Psoas muscle (tissue), 7 donors: ENCODE measurements at regions not wholly inside any gene's neighbourhood (a gene's known extent, or its start where the extent isn't known, plus 50 kb on each side); places are given as distances from the start of the nearest gene placed in this dataset.

Experiments
- ATAC-seq, 4 donors: fragments of 200-7000 bp; cut with Tn5 transposase; one replicate each; pipeline ENCODE4 v1.9.1; 2020; ENCODE audit warnings: moderate library complexity in 3 of 4, mild to moderate bottlenecking in 2 of 4
- DNase-seq, 2 donors: peaks; one replicate each; pipeline ENCODE4 v3.0.0-alpha.2; 2020
- H3K27ac ChIP-seq: fragments of 200-600 bp; one replicate; pipeline ENCODE4 v1.8.0; 2022
- H3K27me3 ChIP-seq, 3 donors: fragments of 200-600 bp in 1 of 3; one replicate each; pipeline versions ENCODE4 v1.6.1 to v1.8.0; 2013 to 2022; ENCODE audit warnings: low read length in 2 of 3, mild to moderate bottlenecking in 2 of 3, moderate library complexity in 1 of 3; ENCODE audit not compliant: insufficient read depth in 3 of 3
- H3K36me3 ChIP-seq, 2 donors: fragments of 200-600 bp in 1 of 2; one replicate each; pipeline versions ENCODE4 v1.6.1 to v1.8.0; 2013 to 2022; ENCODE audit warnings: low read depth in 1 of 2, mild to moderate bottlenecking in 1 of 2, moderate library complexity in 1 of 2; ENCODE audit not compliant: insufficient read depth in 1 of 2
- H3K4me1 ChIP-seq: fragments of 200-600 bp; one replicate; pipeline ENCODE4 v1.8.0; 2022
- H3K4me3 ChIP-seq: fragments of 200-600 bp; one replicate; pipeline ENCODE4 v1.8.0; 2022; ENCODE audit warnings: mild to moderate bottlenecking
- H3K9me3 ChIP-seq: fragments of 200-600 bp; one replicate; pipeline ENCODE4 v1.8.0; 2022
- WGBS, 3 donors: extraction: QIAGEN DNeasy Blood & Tissue Kit; methylation state at CpG; one replicate each; pipeline versions ENCODE4 v1.1.6 to v1.1.7; 2013; 5-methylcytosine and 5-hydroxymethylcytosine counted together
- intact Hi-C, 2 donors: fragments of 100-400 bp; cut with DNase I; formaldehyde crosslinking; loops; one replicate each; pipeline versions ENCODE4 v1.11.0 to v1.14.2; 2022
- TF ChIP-seq, protein P1 (sequence below): fragments of 200-600 bp; IDR thresholded peaks from one replicate; pipeline ENCODE4 v1.8.0; 2022; ENCODE audit warnings: antibody characterized with exemption
- donor health status: healthy with polysubstance abuse.
- donor health status: DM: no; HTN: no; CAD: no; lungs with moderate emphysema.
- donor health status: Bipolar disorder and iron deficiency.
- donor health status: healthy.
- donor health status: DM: yes; HTN: yes; CAD: no.
- donor health status: DM: no; HTN: no; CAD: no.
- donor health status: DM: yes; HTN: yes; CAD: no.

DNA sequence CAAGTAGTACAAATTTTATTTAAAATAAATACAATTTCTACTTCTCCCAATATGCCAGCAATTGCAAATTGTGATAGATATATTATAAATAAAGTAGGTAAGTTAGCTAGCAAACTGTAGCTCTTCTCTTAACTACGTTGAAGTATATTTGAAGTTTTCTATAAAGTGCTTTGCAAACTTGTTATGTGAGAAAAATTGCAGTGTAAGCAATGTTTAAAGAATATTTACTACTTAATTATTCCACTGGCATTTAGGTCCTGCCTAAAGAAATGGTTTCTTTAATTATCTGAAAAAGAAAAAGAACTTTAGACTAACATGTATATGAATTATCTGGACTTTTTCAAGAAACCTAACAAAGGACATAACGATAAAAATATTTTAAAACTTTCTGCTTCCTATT, 1350.0 kb upstream of the CDH9 start:
- TF ChIP-seq, protein P1, sequence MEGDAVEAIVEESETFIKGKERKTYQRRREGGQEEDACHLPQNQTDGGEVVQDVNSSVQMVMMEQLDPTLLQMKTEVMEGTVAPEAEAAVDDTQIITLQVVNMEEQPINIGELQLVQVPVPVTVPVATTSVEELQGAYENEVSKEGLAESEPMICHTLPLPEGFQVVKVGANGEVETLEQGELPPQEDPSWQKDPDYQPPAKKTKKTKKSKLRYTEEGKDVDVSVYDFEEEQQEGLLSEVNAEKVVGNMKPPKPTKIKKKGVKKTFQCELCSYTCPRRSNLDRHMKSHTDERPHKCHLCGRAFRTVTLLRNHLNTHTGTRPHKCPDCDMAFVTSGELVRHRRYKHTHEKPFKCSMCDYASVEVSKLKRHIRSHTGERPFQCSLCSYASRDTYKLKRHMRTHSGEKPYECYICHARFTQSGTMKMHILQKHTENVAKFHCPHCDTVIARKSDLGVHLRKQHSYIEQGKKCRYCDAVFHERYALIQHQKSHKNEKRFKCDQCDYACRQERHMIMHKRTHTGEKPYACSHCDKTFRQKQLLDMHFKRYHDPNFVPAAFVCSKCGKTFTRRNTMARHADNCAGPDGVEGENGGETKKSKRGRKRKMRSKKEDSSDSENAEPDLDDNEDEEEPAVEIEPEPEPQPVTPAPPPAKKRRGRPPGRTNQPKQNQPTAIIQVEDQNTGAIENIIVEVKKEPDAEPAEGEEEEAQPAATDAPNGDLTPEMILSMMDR, result no peak
- ATAC-seq (no peak), DNase-seq (no peak)
- no peak overlapping the region for H3K27ac ChIP-seq
- no peaks in the 10 kb centered on the region for H3K27me3 ChIP-seq
- H3K9me3 ChIP-seq, result no peaks in the 10 kb centered on the region
- WGBS, 3 donors, result 69 to 77% (median 73%) methylated on average over 2 of the region's 2 CpGs
- H3K4me3 ChIP-seq, result no peak overlapping the region
- no peaks in the 10 kb centered on the region for H3K36me3 ChIP-seq
- H3K4me1 ChIP-seq, result no peaks in the 10 kb centered on the region
- intact Hi-C loops, result no loop called here

DNA sequence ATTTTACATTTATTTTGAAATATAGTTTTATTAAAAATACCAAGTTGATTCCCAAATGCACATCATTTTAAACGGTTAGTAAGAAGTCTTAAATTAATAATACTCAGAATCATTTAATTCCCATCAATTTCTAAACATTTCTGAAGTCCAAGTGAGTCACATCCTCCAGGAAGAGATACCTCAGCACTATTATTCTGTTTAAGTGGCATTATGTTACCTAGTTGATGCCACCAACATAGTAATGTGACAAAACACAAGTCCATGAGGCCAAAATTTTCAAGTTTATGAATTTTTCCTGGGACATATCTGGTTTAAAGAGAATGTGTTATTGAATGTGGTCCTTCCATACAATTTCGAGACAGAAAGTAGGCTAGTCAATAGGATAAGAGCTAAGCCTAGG, 1348.3 kb upstream of the CDH9 start:
- Histone ChIP-seq H3K27ac (no peak overlapping the region), H3K9me3 (no peaks in the 10 kb centered on the region), H3K4me3 (no peak overlapping the region), H3K36me3 (no peaks in the 10 kb centered on the region), H3K27me3 (no peaks in the 10 kb centered on the region), H3K4me1 (no peaks in the 10 kb centered on the region)
- DNase-seq (no peak), ATAC-seq (no peak)
- TF ChIP-seq, protein P1, result no peak
- intact Hi-C loops, result no loop called here
- WGBS, 3 donors, result 51 to 57% (median 55%) methylated on average over 2 of the region's 2 CpGs

DNA sequence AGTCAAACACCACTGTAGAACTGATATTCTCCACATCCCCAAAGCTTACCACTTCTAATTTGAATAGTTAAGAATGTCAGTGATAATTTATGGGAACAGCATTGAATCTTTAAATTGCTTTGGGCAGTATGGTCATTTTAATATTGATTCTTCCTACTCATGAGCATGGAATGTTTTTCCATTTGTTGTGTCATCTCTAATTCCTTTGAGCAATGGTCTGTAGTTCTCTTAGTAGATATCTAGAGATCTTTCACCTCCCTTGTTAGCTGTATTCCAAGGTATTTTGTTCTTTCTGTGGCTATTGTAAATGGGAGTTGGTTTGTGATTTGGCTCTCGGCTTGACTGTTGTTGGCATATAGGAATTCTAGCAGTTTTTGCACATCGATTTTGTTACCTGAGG, 1341.8 kb upstream of the CDH9 start:
- TF ChIP-seq, protein P1, result no peak
- ATAC-seq (no peak), DNase-seq (no peak)
- intact Hi-C loops, result no loop called here
- H3K27ac ChIP-seq, result no peak overlapping the region
- 90 to 97% (median 91%) methylated on average over 2 of the region's 2 CpGs for WGBS, 3 donors
- peaks cover 9% of the 10 kb centered on the region for H3K9me3 ChIP-seq
- no peaks in the 10 kb centered on the region for H3K27me3 ChIP-seq
- H3K4me1 ChIP-seq, result no peaks in the 10 kb centered on the region
- no peaks in the 10 kb centered on the region for H3K36me3 ChIP-seq
- H3K4me3 ChIP-seq, result no peak overlapping the region

DNA sequence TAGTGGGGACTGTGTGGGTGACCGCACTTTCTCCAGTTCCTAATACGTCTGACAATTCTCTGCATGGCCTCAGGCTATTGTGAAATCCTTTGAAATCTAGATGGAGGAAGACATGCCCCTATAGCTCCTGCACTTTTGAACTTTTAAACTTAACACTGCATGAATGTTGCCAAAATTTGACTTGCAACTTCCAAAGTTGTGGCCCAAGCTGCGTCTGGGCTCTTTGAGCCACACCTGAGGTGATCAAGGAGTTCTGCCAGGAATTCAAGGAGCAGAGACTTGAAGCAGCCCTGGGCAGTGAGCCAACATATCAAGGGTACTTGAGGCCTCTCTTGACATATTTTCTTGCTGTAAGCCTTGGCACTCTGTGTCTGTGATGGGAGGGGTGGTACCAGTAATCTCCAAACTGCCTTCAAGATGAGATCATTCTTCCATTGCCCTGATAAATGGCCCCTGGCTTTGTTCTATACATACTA, 1336.1 kb upstream of the CDH9 start:
- H3K4me3 ChIP-seq, result no peak overlapping the region
- intact Hi-C loops, result no loop called here
- H3K4me1 ChIP-seq, result no peaks in the 10 kb centered on the region
- H3K9me3 ChIP-seq, result peaks cover 7% of the 10 kb centered on the region
- no peaks in the 10 kb centered on the region for H3K36me3 ChIP-seq
- no peak for DNase-seq
- no peak overlapping the region for H3K27ac ChIP-seq
- TF ChIP-seq, protein P1, result no peak
- WGBS, 3 donors, result 76 to 87% (median 78%) methylated on average over 3 of the region's 3 CpGs
- ATAC-seq, result no peak
- no peaks in the 10 kb centered on the region for H3K27me3 ChIP-seq

DNA sequence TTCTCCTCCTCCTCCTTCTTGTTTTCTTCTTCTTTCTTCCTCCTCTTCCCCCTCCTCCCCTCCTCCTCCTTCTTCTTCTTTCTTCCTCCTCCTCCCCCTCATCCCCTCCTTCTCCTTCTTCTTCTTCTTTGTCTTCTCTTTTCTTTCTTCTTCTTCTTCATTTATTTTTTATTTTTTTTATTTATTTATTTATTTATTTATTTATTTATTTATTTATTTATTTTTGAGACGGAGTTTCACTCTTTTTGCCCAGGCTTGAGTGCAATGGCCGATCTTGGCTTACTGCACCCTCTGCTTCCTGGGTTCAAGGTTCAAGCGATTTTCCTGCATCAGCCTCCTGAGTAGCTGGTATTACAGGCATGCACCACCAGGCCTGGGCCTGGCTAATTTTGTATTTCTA, 1332.5 kb upstream of the CDH9 start:
- H3K36me3 ChIP-seq, result no peaks in the 10 kb centered on the region
- H3K27ac ChIP-seq, result no peak overlapping the region
- TF ChIP-seq, protein P1, result no peak
- no peaks in the 10 kb centered on the region for H3K9me3 ChIP-seq
- H3K27me3 ChIP-seq, result no peaks in the 10 kb centered on the region
- no peaks in the 10 kb centered on the region for H3K4me1 ChIP-seq
- H3K4me3 ChIP-seq, result no peak overlapping the region
- intact Hi-C loops, result no loop called here
- DNase-seq (no peak), ATAC-seq (no peak)
- WGBS, 3 donors, result 67 to 97% (median 92%) methylated on average over 3 of the region's 3 CpGs
